Kidney (tissue), 13 donors: ENCODE measurements at regions not wholly inside any gene's neighbourhood (a gene's known extent, or its start where the extent isn't known, plus 50 kb on each side); places are given as distances from the start of the nearest gene placed in this dataset.
"Not testable (repeated sequence)": the region's sequence is repeated elsewhere in the genome, so short reads cannot be mapped to it uniquely, and the experiment has no call there.

Source experiments
- DNase-seq, 5 donors: peaks; one replicate each; pipeline ENCODE4 v3.0.0-alpha.2; 2013 to 2020
- FAIRE-seq: peaks from 2 replicates; lab custom pipeline; 2012; peaks lifted over from hg19 to GRCh38; lab: Jason Lieb, UNC
- H3K27ac ChIP-seq, 2 donors: one replicate each; pipeline ENCODE4 v1.7.0; 2013; ENCODE audit warnings: low read depth in 2 of 2, low read length in 2 of 2, inconsistent platforms in 1 of 2
- H3K27me3 ChIP-seq: one replicate; pipeline ENCODE4 v1.7.1; 2013; ENCODE audit warnings: low read length, inconsistent platforms; ENCODE audit not compliant: control insufficient read depth, insufficient read depth
- H3K36me3 ChIP-seq, 3 donors: one replicate each; pipeline versions ENCODE4 v1.7.0 to v1.7.1; 2013; ENCODE audit warnings: low read length in 3 of 3, control low read depth in 1 of 3, inconsistent platforms in 1 of 3; ENCODE audit not compliant: insufficient read depth in 3 of 3, control insufficient read depth in 2 of 3
- H3K4me1 ChIP-seq, 3 donors: one replicate each; pipeline versions ENCODE4 v1.7.0 to v1.7.1; 2013; ENCODE audit warnings: low read length in 3 of 3, inconsistent platforms in 1 of 3, low read depth in 1 of 3; ENCODE audit not compliant: control insufficient read depth in 2 of 3, insufficient read depth in 2 of 3
- H3K4me3 ChIP-seq, 3 donors: one replicate each; pipeline versions ENCODE4 v1.7.0 to v1.8.1; 2013; ENCODE audit warnings: low read length in 3 of 3, control low read depth in 1 of 3, inconsistent platforms in 1 of 3
- H3K9ac ChIP-seq, 3 donors: one replicate each; pipeline versions ENCODE4 v1.7.0 to v1.7.1; 2013; ENCODE audit warnings: low read length in 3 of 3, control low read depth in 1 of 3, inconsistent platforms in 1 of 3
- H3K9me3 ChIP-seq, 3 donors: one replicate each; pipeline versions ENCODE4 v1.7.0 to v1.7.1; 2013; ENCODE audit warnings: low read length in 3 of 3, control low read depth in 1 of 3, inconsistent platforms in 1 of 3; ENCODE audit not compliant: control insufficient read depth in 2 of 3, insufficient read depth in 1 of 3
- intact Hi-C: fragments of 100-400 bp; cut with DNase I; formaldehyde crosslinking; loops from one replicate; pipeline ENCODE4 v1.11.1; 2022
- TF ChIP-seq, protein P1 (sequence below): IDR thresholded peaks from 3 replicates; pipeline ENCODE4 v1.5.1; 2012; ENCODE audit warnings: mild to moderate bottlenecking, moderate library complexity, borderline replicate concordance; ENCODE audit not compliant: insufficient read depth; ENCODE audit errors: extremely low read depth
- donor health status: control.
- donor health status: control.
- donor health status: control.
- donor health status: control.
- donor health status: control.
- donor health status: DM: yes; HTN: yes; CAD: no.
- donor health status: Normal renal cell carcinoma (clear cell type).

DNA sequence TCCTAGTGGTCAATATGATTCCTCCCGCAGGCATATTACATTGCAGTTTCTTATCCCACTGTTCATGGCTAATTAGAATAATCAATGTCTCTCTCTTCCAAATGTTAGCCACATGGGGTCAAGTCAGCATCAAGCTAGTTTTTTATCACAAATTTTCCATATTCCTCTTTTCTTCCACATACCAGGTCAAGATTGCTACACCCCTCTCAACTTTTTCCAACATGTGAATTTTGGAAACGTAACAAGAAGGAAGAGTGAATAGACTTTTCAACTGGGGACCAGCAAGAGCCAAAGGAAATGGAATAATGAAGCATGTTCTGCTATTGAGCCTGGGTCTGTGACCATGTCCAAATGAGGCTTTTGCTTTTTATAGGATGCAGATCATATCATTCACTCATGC lies 65.1 kb downstream of the SOD2 start:
- H3K36me3 ChIP-seq = no peaks in the 10 kb centered on the region
- no peaks in the 10 kb centered on the region for H3K4me1 ChIP-seq
- no peak overlapping the region for H3K4me3 ChIP-seq
- no peak overlapping the region for H3K9ac ChIP-seq
- DNase-seq (no peak), FAIRE-seq (no peak)
- no peaks in the 10 kb centered on the region for H3K27me3 ChIP-seq
- no peak overlapping the region for H3K27ac ChIP-seq
- TF ChIP-seq, protein P1, sequence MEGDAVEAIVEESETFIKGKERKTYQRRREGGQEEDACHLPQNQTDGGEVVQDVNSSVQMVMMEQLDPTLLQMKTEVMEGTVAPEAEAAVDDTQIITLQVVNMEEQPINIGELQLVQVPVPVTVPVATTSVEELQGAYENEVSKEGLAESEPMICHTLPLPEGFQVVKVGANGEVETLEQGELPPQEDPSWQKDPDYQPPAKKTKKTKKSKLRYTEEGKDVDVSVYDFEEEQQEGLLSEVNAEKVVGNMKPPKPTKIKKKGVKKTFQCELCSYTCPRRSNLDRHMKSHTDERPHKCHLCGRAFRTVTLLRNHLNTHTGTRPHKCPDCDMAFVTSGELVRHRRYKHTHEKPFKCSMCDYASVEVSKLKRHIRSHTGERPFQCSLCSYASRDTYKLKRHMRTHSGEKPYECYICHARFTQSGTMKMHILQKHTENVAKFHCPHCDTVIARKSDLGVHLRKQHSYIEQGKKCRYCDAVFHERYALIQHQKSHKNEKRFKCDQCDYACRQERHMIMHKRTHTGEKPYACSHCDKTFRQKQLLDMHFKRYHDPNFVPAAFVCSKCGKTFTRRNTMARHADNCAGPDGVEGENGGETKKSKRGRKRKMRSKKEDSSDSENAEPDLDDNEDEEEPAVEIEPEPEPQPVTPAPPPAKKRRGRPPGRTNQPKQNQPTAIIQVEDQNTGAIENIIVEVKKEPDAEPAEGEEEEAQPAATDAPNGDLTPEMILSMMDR = no peak
- intact Hi-C loops = no loop called here
- H3K9me3 ChIP-seq = no peaks in the 10 kb centered on the region

DNA sequence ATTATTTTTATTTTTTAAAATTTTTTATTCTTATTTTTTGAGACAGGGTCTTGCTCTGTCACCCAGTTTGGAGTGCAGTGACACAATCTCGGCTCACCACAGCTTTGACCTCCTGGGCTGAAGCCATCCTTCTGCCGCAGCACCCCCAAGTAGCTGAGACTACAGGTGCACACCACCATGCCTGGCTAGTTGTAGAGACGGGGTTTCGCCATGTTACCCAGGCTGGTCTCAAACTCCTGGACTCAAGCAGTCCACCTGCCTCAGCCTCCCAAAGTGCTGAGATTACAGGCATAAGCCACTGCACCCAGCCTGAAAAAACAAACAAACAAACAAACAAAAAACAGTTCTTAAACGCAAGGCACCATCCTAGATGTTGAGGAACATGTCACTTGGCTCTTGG lies 66.5 kb downstream of the SOD2 start:
- H3K9ac ChIP-seq, H3K4me1 ChIP-seq, DNase-seq, H3K36me3 ChIP-seq, H3K27me3 ChIP-seq, FAIRE-seq, intact Hi-C loops, H3K4me3 ChIP-seq, H3K27ac ChIP-seq, H3K9me3 ChIP-seq: not testable (repeated sequence)

DNA sequence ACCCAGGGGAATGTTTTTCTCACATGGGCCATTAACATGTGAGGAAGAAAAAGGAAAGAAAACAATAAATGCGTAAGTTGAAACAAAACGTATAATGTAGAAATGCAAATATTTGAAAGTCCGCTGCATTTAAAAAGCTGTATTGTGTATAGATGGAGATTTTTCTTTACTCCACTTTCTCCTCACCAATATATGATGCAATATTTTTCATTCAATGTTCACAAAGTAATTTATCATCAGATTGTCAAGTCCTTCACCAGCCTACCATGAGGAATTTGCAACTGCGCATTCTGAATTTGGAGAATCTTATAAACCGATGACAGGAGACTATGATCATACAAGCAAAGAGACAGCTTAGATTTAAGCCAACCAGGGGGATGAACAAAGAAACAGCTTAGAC lies 69.9 kb downstream of the SOD2 start:
- intact Hi-C loops = no loop called here
- FAIRE-seq (no peak), DNase-seq (no peak)
- no peak overlapping the region for H3K27ac ChIP-seq
- H3K9me3 ChIP-seq = no peaks in the 10 kb centered on the region
- TF ChIP-seq, protein P1 = no peak
- H3K36me3 ChIP-seq = no peaks in the 10 kb centered on the region
- no peak overlapping the region for H3K4me3 ChIP-seq
- no peaks in the 10 kb centered on the region for H3K27me3 ChIP-seq
- H3K4me1 ChIP-seq = no peaks in the 10 kb centered on the region
- H3K9ac ChIP-seq = no peak overlapping the region

DNA sequence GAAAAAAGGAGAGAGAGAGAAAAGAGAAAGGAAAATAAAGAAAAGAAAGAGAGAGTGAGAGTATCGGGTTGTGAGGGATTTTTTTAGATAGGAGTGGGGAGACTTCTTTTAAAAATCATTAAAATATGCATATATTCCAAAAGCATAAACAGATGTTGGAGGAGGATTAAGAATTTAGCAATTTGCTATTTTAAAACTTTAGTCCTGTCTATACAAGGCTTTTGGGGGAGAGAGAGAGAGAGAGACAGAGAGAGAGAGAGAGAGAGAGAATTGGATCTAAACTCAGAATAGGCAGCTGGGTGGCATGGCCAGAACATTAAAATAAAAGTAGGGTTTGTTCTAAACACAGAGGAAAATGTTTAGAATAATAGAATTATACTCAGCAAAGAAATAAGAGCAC lies 72.1 kb downstream of the SOD2 start:
- no peak for FAIRE-seq
- intact Hi-C loops = no loop called here
- Histone ChIP-seq H3K4me3 (no peak overlapping the region), H3K27ac (no peak overlapping the region), H3K36me3 (no peaks in the 10 kb centered on the region), H3K9me3 (peaks cover 0 to 8% (median 0%) of the 10 kb centered on the region in 3 donors), H3K9ac (no peak overlapping the region), H3K4me1 (no peaks in the 10 kb centered on the region), H3K27me3 (no peaks in the 10 kb centered on the region)
- DNase-seq = no peak
- TF ChIP-seq, protein P1 = no peak
